ENCODE measurements at regions not wholly inside any gene's neighbourhood (a gene's known extent, or its start where the extent isn't known, plus 50 kb on each side); places are given as distances from the start of the nearest gene placed in this dataset.
"Not testable (repeated sequence)": the region's sequence is repeated elsewhere in the genome, so short reads cannot be mapped to it uniquely, and the experiment has no call there.

DNA sequence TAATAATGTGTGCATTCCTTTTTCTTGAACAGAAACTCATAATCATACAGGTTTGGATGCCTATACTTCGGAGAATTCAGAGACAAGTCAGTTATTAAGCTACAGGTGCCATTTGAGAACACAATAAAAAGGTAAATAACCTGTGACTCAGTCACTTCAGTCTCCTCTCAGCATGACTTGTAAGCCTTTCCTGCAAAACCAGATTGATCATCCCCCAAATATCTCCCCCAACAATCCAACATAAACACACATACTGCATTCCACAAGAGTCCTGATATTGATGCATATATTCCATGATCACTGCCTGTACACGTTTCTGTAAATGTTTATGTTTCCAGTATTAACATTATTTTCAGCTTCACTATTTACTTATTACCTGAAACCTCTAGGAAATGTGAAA lies 110.8 kb downstream of the PWWP3B start:
- Histone ChIP-seq H3K36me3 (no peaks in the 10 kb centered on the region), H3K9me3 (no peaks in the 10 kb centered on the region), H3K27ac (no peak overlapping the region), H3K4me1 (no peaks in the 10 kb centered on the region), H3K4me3 (no peak overlapping the region), H3K27me3 (no peaks in the 10 kb centered on the region)
- no peak for DNase-seq
- TF ChIP-seq CTCF (IDR thresholded peaks at IDR 0.05) = no peak
- intact Hi-C loops (cut with DNase I; ENCODE audit: low total_unique reads) = no loop called here

DNA sequence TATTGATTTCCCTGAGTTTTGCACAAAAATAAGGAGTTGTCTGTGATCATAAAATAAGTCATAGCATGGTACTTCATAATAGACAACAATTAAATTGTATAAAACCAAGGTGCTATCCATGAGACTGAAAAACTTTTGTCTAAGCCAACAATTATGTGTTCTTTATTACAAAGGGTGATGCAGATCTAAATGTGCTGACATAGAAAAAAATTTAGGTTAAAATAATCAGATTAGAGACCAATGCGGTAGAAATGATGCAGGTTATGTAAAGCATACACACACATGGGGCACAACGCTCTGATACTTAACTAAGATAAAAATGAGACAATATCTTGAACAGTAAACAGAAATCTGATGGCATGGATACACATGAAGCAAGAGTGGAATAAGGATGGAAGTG lies 113.3 kb downstream of the PWWP3B start:
- TF ChIP-seq CTCF (IDR thresholded peaks at IDR 0.05) = no peak
- intact Hi-C loops (cut with DNase I; ENCODE audit: low total_unique reads) = no loop called here

GRCh38 chrX:106283841-106284240 lies 115.7 kb downstream of the PWWP3B start:
- H3K27me3 ChIP-seq = no peaks in the 10 kb centered on the region
- H3K27ac ChIP-seq = no peak overlapping the region
- no peak overlapping the region for H3K4me3 ChIP-seq
- H3K4me1 ChIP-seq = no peaks in the 10 kb centered on the region
- DNase-seq = no peak
- no peaks in the 10 kb centered on the region for H3K36me3 ChIP-seq
- no peak for TF ChIP-seq CTCF (IDR thresholded peaks at IDR 0.05)
- intact Hi-C loops (cut with DNase I; ENCODE audit: low total_unique reads) = no loop called here
- no peaks in the 10 kb centered on the region for H3K9me3 ChIP-seq

More for the DNA sequence above, 113.3 kb downstream of the PWWP3B start:
- no peaks in the 10 kb centered on the region for H3K36me3 ChIP-seq
- no peaks in the 10 kb centered on the region for H3K27me3 ChIP-seq
- no peak for DNase-seq
- no peaks in the 10 kb centered on the region for H3K4me1 ChIP-seq
- no peak overlapping the region for H3K4me3 ChIP-seq
- H3K27ac ChIP-seq = no peak overlapping the region
- H3K9me3 ChIP-seq = no peaks in the 10 kb centered on the region

GRCh38 chrX:106284431-106285025 lies 116.4 kb downstream of the PWWP3B start:
- no peaks in the 10 kb centered on the region for H3K27me3 ChIP-seq
- no peaks in the 10 kb centered on the region for H3K36me3 ChIP-seq
- intact Hi-C loops (cut with DNase I; ENCODE audit: low total_unique reads) = no loop called here
- H3K9me3 ChIP-seq = no peaks in the 10 kb centered on the region
- no peak for DNase-seq
- no peak for TF ChIP-seq CTCF (IDR thresholded peaks at IDR 0.05)
- H3K4me1 ChIP-seq = no peaks in the 10 kb centered on the region
- H3K27ac ChIP-seq = no peak overlapping the region
- no peak overlapping the region for H3K4me3 ChIP-seq

DNA sequence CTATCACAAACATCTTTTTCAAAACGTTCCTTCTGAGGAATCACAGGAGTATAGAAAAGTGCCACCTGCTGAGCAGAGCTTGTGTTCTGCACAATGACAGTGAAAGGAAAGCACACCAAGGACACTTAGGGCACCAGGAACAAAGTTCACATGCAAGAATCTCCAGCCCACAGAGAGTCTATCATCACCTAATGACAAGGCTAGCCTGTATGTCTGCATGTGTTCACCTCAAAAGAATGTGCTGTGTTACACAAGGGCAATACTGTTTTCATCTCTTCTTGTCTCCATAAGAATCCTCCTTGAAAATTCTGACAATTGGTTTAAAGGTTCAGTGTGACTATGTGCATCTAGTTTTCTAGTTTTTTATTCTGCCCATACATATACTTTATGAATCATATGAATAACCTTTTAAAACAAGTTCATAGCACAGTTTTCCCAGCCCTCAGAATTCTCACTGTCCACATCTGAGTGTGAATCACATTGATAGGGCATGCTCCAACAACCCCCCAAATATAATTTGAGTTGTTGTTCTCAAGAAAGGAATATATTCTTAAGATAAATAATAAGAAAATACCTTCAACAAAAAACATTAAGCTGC lies 118.0 kb downstream of the PWWP3B start:
- intact Hi-C loops (cut with DNase I; ENCODE audit: low total_unique reads) = no loop called here
- Histone ChIP-seq H3K4me1 (no peaks in the 10 kb centered on the region), H3K27me3 (no peaks in the 10 kb centered on the region), H3K27ac (no peak overlapping the region), H3K4me3 (no peak overlapping the region), H3K36me3 (no peaks in the 10 kb centered on the region), H3K9me3 (no peaks in the 10 kb centered on the region)
- DNase-seq = no peak
- no peak for TF ChIP-seq CTCF (IDR thresholded peaks at IDR 0.05)

DNA sequence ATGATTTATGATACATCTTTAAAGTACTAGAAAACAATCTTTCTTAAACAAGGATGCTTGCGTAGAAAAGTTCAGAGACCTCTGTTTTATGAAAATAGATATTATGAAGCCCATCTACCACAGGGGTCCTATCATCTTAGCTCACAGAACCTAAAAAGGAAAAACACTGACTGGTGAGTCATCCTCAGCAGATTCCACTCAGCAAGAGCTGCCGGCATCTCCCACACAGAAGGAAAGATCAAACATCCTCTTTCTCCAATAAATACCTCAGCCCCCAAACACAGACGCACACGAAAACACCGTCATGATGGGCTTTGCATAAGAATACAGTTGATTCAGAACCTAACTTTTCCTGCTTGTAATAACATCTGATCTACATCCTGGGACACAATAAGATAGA lies 122.7 kb downstream of the PWWP3B start:
- H3K27me3 ChIP-seq; H3K36me3 ChIP-seq; H3K27ac ChIP-seq; H3K4me1 ChIP-seq; H3K9me3 ChIP-seq; H3K4me3 ChIP-seq; intact Hi-C loops (cut with DNase I; ENCODE audit: low total_unique reads); DNase-seq: not testable (repeated sequence)

GRCh38 chrX:106291779-106292390 lies 123.8 kb downstream of the PWWP3B start:
- H3K27ac ChIP-seq; intact Hi-C loops (cut with DNase I; ENCODE audit: low total_unique reads); H3K4me1 ChIP-seq; H3K9me3 ChIP-seq; H3K4me3 ChIP-seq; H3K27me3 ChIP-seq; DNase-seq; H3K36me3 ChIP-seq: not testable (repeated sequence)

All from tibial artery (tissue), 4 donors.